Ovary (tissue), 7 donors: ENCODE measurements at regions not wholly inside any gene's neighbourhood (a gene's known extent, or its start where the extent isn't known, plus 50 kb on each side); places are given as distances from the start of the nearest gene placed in this dataset.

Experiments used
- DNase-seq, 5 donors: peaks; one replicate each; pipeline ENCODE4 v3.0.0-alpha.2; 2019 to 2020
- H3K27ac ChIP-seq, 2 donors: fragments of 200-600 bp; one replicate each; pipeline versions ENCODE4 v1.5.1 to v1.8.0; 2019 to 2022
- H3K27me3 ChIP-seq: fragments of 200-600 bp; one replicate; pipeline ENCODE4 v1.8.0; 2022
- H3K36me3 ChIP-seq: fragments of 200-600 bp; sonication (generic); one replicate; pipeline ENCODE4 v1.5.1; 2019
- H3K4me1 ChIP-seq: one replicate; pipeline ENCODE4 v1.8.1; 2013; ENCODE audit warnings: mild to moderate bottlenecking, moderate library complexity; ENCODE audit not compliant: insufficient read depth
- H3K4me3 ChIP-seq: fragments of 200-600 bp; sonication (generic); one replicate; pipeline ENCODE4 v1.5.1; 2017
- H3K9me3 ChIP-seq, 2 donors: fragments of 200-600 bp in 1 of 2; sonication (generic) in 1 of 2; one replicate each; pipeline versions ENCODE4 v1.5.1 to v1.8.1; 2013 to 2019; ENCODE audit warnings: mild to moderate bottlenecking in 1 of 2, moderate library complexity in 1 of 2
- EP300 ChIP-seq: sonication (generic); formaldehyde crosslinking; IDR thresholded peaks from one replicate; pipeline ENCODE4 v1.6.1; 2017; ENCODE audit warnings: antibody characterized with exemption
- POLR2A ChIP-seq: fragments of 450-650 bp; IDR thresholded peaks from one replicate; pipeline ENCODE4 v1.6.1; 2017; ENCODE audit warnings: antibody characterized with exemption, mild to moderate bottlenecking, moderate library complexity
- WGBS, 3 donors: extraction: QIAGEN DNeasy Blood & Tissue Kit in 1 of 3; methylation state at CpG; one replicate each; pipeline versions ENCODE4 v1.1.5 to v1.1.7; 2013 to 2017; 5-methylcytosine and 5-hydroxymethylcytosine counted together
- intact Hi-C, 4 donors: fragments of 100-400 bp; cut with DNase I; formaldehyde crosslinking; loops; one replicate each; pipeline versions ENCODE4 v1.11.0 to v1.15.1; 2022 to 2023
- TF ChIP-seq, protein P1 (sequence below), 3 donors: fragments of 450-650 bp in 2 of 3; fragments of 200-600 bp in 1 of 3; IDR thresholded peaks; one replicate each; pipeline versions ENCODE4 v1.5.1 to v1.8.0; 2016 to 2022; ENCODE audit warnings: antibody characterized with exemption in 3 of 3, mild to moderate bottlenecking in 1 of 3
- donor health status: DM: no; HTN: no; CAD: no; lungs with moderate emphysema.
- donor health status: DM: no; HTN: no; CAD: no.
- donor health status: Bipolar disorder and iron deficiency.
- donor health status: DM: no; HTN: no; CAD: no.
- donor health status: DM: yes; HTN: yes; CAD: no.

DNA sequence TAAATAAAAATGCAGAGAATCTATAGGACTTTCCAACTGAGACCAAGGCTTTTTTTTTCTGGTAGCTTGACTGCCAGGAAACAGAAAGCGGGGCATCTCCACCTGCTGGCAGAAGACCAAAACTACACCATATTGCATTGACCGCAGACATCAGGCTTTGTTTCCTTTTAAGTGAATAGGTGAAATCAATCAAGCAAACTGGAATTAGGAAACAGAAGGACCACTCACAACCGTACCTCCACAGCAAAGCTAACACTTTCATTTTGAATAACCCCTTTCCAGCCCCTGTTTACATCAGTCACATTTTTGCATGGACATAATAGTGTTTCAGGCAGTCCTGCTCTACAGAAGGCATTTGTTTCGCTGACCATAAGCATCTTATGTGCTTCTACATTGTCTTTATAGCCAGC lies 218.2 kb downstream of the IDS start:
- no peaks in the 10 kb centered on the region for H3K27me3 ChIP-seq
- no peak overlapping the region for H3K4me3 ChIP-seq
- H3K9me3 ChIP-seq: no peaks in the 10 kb centered on the region
- H3K36me3 ChIP-seq: no peaks in the 10 kb centered on the region
- no peak for DNase-seq
- no peaks in the 10 kb centered on the region for H3K4me1 ChIP-seq
- 26 to 28% (median 27%) methylated on average over 4 of the region's 4 CpGs for WGBS, 3 donors
- intact Hi-C loops: no loop called here
- no peak overlapping the region for H3K27ac ChIP-seq
- TF ChIP-seq EP300: no peak
- TF ChIP-seq, protein P1, sequence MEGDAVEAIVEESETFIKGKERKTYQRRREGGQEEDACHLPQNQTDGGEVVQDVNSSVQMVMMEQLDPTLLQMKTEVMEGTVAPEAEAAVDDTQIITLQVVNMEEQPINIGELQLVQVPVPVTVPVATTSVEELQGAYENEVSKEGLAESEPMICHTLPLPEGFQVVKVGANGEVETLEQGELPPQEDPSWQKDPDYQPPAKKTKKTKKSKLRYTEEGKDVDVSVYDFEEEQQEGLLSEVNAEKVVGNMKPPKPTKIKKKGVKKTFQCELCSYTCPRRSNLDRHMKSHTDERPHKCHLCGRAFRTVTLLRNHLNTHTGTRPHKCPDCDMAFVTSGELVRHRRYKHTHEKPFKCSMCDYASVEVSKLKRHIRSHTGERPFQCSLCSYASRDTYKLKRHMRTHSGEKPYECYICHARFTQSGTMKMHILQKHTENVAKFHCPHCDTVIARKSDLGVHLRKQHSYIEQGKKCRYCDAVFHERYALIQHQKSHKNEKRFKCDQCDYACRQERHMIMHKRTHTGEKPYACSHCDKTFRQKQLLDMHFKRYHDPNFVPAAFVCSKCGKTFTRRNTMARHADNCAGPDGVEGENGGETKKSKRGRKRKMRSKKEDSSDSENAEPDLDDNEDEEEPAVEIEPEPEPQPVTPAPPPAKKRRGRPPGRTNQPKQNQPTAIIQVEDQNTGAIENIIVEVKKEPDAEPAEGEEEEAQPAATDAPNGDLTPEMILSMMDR (IDR thresholded peaks at IDR 0.05): no peak
- TF ChIP-seq POLR2A: no peak

DNA sequence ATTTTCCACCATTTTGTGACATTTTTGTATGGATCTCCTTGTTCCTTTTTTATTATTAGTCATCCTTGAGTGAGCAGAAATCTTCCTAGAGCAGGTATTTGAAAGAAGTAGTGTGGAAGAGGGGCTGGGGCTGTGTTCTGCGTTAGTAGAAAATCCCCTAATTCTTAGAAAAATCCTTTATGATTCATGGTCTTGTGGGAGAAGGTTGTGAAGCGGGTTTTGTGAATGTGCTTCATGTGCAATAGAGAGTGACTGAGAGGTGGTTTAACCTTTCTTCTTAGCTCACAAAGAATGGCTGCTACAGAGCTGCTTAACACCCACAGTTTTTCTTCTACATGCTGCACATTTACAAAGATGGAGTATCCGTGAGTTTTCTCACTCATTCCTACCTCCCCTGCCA lies 220.5 kb downstream of the IDS start:
- no peak for DNase-seq
- Histone ChIP-seq H3K27ac (no peak overlapping the region), H3K4me3 (no peak overlapping the region), H3K4me1 (no peaks in the 10 kb centered on the region), H3K9me3 (no peaks in the 10 kb centered on the region), H3K27me3 (no peaks in the 10 kb centered on the region), H3K36me3 (no peaks in the 10 kb centered on the region)
- WGBS, 3 donors: 60 to 73% (median 61%) methylated on average over 3 of the region's 3 CpGs
- TF ChIP-seq POLR2A (no peak), EP300 (no peak)
- TF ChIP-seq, protein P1 (IDR thresholded peaks at IDR 0.05): no peak
- intact Hi-C loops: no loop called here

- TF ChIP-seq, protein P1 (IDR thresholded peaks at IDR 0.05): no peak
- TF ChIP-seq POLR2A (no peak), EP300 (no peak)
- DNase-seq: no peak
- Histone ChIP-seq H3K9me3 (no peaks in the 10 kb centered on the region), H3K27me3 (no peaks in the 10 kb centered on the region), H3K36me3 (no peaks in the 10 kb centered on the region), H3K27ac (no peak overlapping the region), H3K4me1 (no peaks in the 10 kb centered on the region), H3K4me3 (no peak overlapping the region)
- intact Hi-C loops: no loop called here
These were observed 221.3 kb downstream of the IDS start for GRCh38 chrX:149283853-149284252.

- no peak overlapping the region for H3K27ac ChIP-seq
- TF ChIP-seq POLR2A (no peak), EP300 (no peak)
- TF ChIP-seq, protein P1 (IDR thresholded peaks at IDR 0.05): no peak
These were observed 222.2 kb downstream of the IDS start for GRCh38 chrX:149282909-149283308.

GRCh38 chrX:149280011-149280410 lies 225.1 kb downstream of the IDS start:
- no peaks in the 10 kb centered on the region for H3K36me3 ChIP-seq
- no peaks in the 10 kb centered on the region for H3K4me1 ChIP-seq
- no peak overlapping the region for H3K27ac ChIP-seq
- H3K4me3 ChIP-seq: no peak overlapping the region
- no peak for TF ChIP-seq POLR2A
- no peak for TF ChIP-seq EP300
- TF ChIP-seq, protein P1 (IDR thresholded peaks at IDR 0.05): no peak
- no peaks in the 10 kb centered on the region for H3K9me3 ChIP-seq
- intact Hi-C loops: no loop called here
- H3K27me3 ChIP-seq: no peaks in the 10 kb centered on the region
- no peak for DNase-seq

More at GRCh38 chrX:149282909-149283308, 222.2 kb downstream of the IDS start:
- no peak overlapping the region for H3K4me3 ChIP-seq
- no peaks in the 10 kb centered on the region for H3K27me3 ChIP-seq
- DNase-seq: no peak
- H3K9me3 ChIP-seq: no peaks in the 10 kb centered on the region
- intact Hi-C loops: no loop called here
- WGBS, 3 donors: 79 to 88% (median 80%) methylated on average over 1 of the region's 1 CpG
- no peaks in the 10 kb centered on the region for H3K4me1 ChIP-seq
- no peaks in the 10 kb centered on the region for H3K36me3 ChIP-seq
